HG03342 (cell line): ENCODE measurements at regions not wholly inside any gene's neighbourhood (a gene's known extent, or its start where the extent isn't known, plus 50 kb on each side); places are given as distances from the start of the nearest gene placed in this dataset.
"Not testable (repeated sequence)": the region's sequence is repeated elsewhere in the genome, so short reads cannot be mapped to it uniquely, and the experiment has no call there.

ENCODE experiments used
- ATAC-seq: cut with Tn5 transposase; IDR thresholded peaks from one replicate; pipeline ENCODE4 v1.9.1; 2021; ENCODE audit warnings: mild to moderate bottlenecking, moderate library complexity; ENCODE audit not compliant: unreplicated experiment

DNA sequence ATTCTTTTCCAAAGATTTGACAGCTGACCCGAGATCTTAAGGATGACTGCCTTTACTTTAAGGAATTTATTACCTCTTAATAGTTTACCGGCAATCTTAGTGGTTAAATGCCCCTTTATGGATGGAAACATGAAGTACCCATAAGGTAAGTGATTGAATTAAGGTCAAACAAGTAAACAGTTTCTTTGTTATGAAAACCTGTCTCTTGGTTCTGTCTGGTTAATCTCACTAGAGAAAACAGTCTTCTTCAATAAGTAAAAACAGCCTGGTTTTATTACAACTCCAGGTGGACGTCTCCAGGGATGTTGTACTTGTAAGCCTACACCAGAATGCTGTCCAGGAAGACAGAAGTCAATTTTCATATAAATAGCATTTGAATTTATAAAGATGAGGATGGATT, 161.8 kb upstream of the MTPN start:
- no peak for ATAC-seq

DNA sequence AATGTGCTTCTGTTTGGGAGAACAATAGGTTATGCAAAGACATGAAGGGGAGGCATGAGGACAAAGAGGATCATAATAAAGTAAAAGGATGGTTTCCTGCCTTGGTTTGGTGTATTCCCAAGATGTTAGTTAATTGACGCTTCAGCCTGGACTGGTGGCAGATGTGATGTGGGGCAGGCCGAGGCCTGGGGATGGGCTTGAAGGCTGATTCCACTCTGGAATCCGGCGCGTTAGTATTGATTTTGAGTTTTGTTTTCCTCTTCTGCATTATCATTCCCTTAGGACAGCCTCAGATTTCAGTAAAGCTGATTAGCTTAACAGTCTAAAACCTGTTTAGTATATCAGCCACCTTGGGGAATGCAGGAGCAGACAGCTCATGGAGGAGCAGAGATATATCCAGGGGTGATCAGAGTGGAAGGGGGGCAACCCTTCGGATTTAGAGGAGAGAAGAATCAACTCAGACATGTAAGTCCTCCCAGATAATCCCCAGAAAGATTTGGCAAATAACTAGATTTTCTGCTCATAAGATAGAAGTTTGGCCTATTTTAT, 159.8 kb upstream of the MTPN start:
- no peak for ATAC-seq

DNA sequence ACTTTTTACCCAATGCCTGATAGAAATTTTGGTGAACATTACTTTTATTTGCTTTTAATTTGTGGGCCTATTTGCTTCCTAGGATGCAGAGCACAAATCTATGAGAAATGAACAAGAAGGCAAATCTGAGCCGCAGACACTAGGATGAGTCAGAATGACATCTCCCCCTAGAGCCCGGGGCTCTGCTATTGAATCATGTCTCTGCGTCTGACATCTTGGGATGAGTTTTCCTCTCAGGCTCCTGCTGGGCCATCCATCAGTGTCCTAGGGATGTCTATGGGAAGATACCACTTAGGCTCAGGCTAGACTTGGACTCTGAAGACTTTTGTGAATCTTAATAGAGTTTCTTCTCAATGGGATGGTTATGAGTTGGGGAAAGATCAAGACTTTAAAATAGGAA, 157.3 kb upstream of the MTPN start:
- ATAC-seq: no peak

DNA sequence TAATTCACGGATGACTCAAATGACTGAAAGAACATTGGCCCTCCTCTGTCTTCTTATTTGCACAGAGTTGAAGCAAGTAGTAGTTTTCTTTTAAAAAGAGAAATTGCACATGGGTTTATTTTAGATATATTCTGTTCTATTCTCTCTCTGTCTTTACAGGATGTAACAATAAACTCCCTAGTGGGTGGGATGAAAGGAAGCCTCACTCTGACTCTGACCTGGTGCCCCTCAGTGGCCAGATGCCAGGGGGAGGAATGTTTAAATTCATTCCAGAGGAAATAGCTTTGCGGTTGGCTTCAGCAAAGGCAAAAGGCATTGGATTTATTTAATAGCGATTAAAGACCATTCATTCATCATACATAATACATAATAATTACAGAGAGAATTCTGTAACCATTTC, 156.4 kb upstream of the MTPN start:
- no peak for ATAC-seq

DNA sequence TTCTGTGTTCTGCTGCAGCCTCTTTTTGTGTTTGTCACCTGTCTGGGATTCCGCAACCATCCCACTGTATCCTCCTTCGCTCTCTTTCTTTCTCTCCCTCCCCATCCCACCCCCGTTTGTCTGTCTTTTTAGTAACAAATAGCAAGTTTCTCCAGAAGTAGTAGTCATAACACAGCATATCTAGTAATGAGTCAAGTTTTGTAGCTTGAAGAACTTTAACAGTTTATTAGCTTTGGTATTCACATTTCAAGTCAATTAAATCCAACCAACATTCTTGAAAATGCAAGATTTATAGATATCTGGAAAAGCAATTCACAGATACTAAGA, 154.1 kb upstream of the MTPN start:
- no peak for ATAC-seq

GRCh38 chr7:136130511-136131303, 153.5 kb upstream of the MTPN start:
- no peak for ATAC-seq

- no peak for ATAC-seq
Measured at GRCh38 chr7:136128050-136128449, 150.9 kb upstream of the MTPN start.

- ATAC-seq: no peak
Measured at GRCh38 chr7:136123352-136123751, 146.2 kb upstream of the MTPN start.

GRCh38 chr7:136122026-136122425, 144.9 kb upstream of the MTPN start:
- ATAC-seq: no peak

DNA sequence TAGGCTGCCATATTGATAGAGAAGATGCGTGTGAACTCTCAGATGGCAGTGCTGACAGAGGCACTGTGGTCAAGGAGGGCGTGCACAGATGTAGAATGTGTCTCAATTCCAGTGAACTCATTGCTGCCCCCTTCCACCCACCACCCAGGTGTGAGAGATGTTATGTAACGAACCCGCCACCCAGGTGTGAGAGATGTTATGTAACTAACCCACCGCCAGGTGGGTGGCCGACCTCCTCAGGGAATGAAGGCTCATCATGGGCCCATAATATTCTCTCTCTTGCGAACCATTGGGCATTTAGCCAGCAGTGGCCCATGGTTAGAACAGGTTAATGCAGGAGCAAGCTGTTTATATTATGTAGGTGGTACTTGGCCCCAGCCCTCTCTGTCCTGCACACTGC, 140.4 kb upstream of the MTPN start:
- no peak for ATAC-seq

DNA sequence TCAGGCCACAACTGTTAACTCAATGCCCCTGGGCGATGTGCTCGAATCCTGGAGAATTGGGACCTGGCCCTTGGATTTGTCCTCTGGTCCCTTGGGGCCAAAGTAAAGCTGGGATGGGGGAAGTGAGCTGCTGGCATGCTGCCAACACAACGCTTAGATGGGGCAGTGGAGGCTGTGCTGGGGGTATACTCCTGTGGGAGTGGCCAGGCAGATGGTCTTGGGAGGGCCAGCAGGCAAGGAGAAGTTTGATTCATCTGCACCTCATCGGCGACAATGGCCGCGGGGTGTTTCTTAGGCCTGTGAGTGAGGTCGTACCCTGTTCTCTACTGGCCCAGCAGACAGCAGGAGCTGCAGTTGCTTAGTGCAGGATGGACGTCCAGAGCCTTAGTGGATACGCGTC, 139.0 kb upstream of the MTPN start:
- ATAC-seq: no peak

DNA sequence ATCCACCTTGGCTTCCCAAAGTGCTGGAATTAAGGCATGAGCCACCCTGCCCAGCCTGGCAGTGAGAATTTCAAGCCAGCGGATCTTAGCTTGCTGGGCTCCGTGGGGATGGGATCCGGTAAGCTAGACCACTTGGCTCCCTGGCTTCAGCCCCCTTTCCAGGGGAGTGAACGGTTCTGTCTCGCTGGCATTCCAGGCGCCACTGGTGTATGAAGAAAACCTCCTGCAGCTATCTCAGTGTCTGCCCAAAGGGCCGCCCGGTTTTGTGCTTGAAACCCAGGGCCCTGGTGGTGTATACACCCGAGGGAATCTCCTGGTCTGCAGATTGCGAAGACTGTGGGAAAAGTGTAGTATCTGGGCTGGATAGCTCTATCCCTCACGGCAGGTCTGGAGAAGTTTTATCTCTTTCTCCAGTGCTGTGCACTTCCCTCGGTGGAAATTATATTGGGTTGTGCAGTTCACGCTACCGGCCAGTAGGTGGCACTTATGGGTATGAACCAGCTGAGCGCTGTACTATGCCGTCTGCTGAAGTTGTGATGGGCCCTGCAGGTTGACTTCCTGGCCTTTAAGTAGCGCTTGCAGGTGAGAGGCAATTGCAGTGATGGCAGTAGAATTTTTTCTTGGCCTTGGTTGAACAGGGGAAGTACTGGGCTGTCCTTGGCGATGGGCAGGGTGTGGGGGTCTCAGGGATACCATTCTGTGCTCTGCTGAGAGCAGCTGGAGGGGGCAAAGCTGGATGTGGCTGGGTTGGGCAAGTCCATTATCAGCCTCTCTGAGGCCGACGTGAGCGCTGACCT, 138.0 kb upstream of the MTPN start:
- peak; percentile 100 for ATAC-seq

DNA sequence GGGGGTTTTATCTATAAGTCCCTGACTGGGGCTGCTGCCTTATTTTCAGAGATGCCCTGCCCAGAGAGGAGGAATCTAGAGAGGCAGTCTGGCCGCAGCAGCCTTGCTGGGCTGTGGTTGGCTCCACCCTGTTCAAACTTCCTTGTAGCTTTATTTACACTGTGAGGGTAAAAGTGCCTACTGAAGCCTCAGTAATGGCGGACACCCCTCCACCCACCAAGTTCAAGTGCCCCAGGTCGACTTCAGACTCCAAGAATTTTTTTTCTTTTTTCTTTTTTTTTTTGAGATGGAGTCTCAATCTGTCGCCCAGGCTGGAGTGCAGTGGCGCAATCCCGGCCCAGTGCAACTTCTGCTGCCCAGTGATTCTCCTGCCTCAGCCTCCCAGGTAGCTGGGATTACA, 137.3 kb upstream of the MTPN start:
- ATAC-seq: not testable (repeated sequence)

- not testable (repeated sequence) for ATAC-seq
Measured at GRCh38 chr7:136109037-136109436, 131.9 kb upstream of the MTPN start.

GRCh38 chr7:136105191-136105590, 128.0 kb upstream of the MTPN start:
- no peak for ATAC-seq

DNA sequence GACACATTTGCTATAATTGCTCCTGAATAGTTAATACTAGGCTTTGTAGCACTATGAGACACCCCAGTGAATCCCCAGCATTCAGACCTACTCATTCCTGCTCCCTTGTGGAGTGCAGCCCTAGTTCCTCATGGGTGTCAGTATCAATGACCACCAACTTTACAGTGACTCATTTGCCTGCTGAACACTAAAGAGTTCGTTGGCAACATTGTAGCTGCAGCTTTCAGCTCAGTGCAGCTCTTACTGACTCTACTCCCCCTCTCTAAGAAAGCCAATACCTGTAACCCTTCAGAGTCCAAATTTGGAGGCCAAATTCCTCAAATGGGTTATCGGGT, 127.1 kb upstream of the MTPN start:
- no peak for ATAC-seq

GRCh38 chr7:136103545-136104268, 126.5 kb upstream of the MTPN start:
- ATAC-seq: no peak

GRCh38 chr7:136102881-136103280, 125.7 kb upstream of the MTPN start:
- no peak for ATAC-seq

- not testable (repeated sequence) for ATAC-seq
Measured at GRCh38 chr7:136092714-136093113, 115.6 kb upstream of the MTPN start.

- no peak for ATAC-seq
Measured at GRCh38 chr7:136087881-136088280, 110.7 kb upstream of the MTPN start.

DNA sequence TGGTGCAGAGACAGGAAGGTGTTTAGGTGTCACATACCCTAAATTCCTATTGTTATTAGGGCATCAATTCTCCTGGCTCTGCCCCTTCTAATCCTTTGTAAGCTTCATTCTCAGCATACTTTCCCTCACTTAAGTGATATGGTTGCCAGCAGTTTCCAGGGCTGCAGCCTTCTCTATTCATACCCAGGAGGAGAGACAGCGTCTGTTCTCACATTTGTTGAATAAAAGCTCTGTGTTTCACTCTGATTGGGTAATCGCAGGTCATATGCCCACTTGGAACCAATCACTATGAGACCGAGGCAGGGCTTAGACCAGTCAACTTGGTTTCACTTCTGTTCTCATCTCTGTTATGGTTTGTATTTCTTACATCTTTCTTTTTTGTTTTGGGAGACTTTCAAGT, 109.6 kb upstream of the MTPN start:
- ATAC-seq: peak; percentile 91

GRCh38 chr7:136079934-136080333, 102.8 kb upstream of the MTPN start:
- no peak for ATAC-seq
